Neuronal stem cell (in vitro differentiated cells): ENCODE measurements at regions not wholly inside any gene's neighbourhood (a gene's known extent, or its start where the extent isn't known, plus 50 kb on each side); places are given as distances from the start of the nearest gene placed in this dataset.

Experiments used
- DNase-seq: peaks from one replicate; pipeline ENCODE4 v3.0.0-alpha.2; 2013; ENCODE audit warnings: low spot score
- H2AFZ ChIP-seq: one replicate; pipeline ENCODE4 v1.6.1; 2013; ENCODE audit warnings: mild to moderate bottlenecking, low read length, inconsistent platforms
- H2AK5ac ChIP-seq: 2 replicates; pipeline ENCODE4 v1.6.1; 2013; ENCODE audit warnings: low read depth, mild to moderate bottlenecking, inconsistent platforms, low read length, moderate library complexity, mixed read lengths
- H2BK120ac ChIP-seq: 2 replicates; pipeline ENCODE4 v1.6.1; 2013; ENCODE audit warnings: low read depth, mild to moderate bottlenecking, inconsistent platforms, low read length, moderate library complexity, mixed read lengths
- H2BK12ac ChIP-seq: one replicate; pipeline ENCODE4 v1.6.1; 2013; ENCODE audit warnings: low read length, inconsistent platforms
- H2BK15ac ChIP-seq: 2 replicates; pipeline ENCODE4 v1.6.1; 2013; ENCODE audit warnings: mild to moderate bottlenecking, low read length, inconsistent platforms, mixed read lengths
- H2BK5ac ChIP-seq: one replicate; pipeline ENCODE4 v1.6.1; 2013; ENCODE audit warnings: inconsistent platforms, mild to moderate bottlenecking, low read length, moderate library complexity
- H3K14ac ChIP-seq: one replicate; pipeline ENCODE4 v1.6.1; 2013; ENCODE audit warnings: low read length, inconsistent platforms
- H3K18ac ChIP-seq: 2 replicates; pipeline ENCODE4 v1.6.1; 2013; ENCODE audit warnings: low read length, inconsistent platforms
- H3K23ac ChIP-seq: 2 replicates; pipeline ENCODE4 v1.6.1; 2013; ENCODE audit warnings: low read depth, mild to moderate bottlenecking, mixed read lengths, low read length, inconsistent platforms; ENCODE audit not compliant: poor library complexity
- H3K27ac ChIP-seq: replicated peaks from 3 replicates; pipeline ENCODE4 v1.5.1; 2013; ENCODE audit warnings: low read length, inconsistent platforms
- H3K27me3 ChIP-seq, 3 experiments: 2 replicates each; pipeline ENCODE4 v1.6.1; 2013; ENCODE audit warnings: low read length in 3 of 3, mild to moderate bottlenecking in 2 of 3, inconsistent platforms in 1 of 3, low read depth in 1 of 3, mixed read lengths in 1 of 3, moderate library complexity in 1 of 3; ENCODE audit not compliant: control insufficient read depth in 3 of 3, insufficient read depth in 3 of 3
- H3K36me3 ChIP-seq, 2 donors: replicated peaks in 1 of 2; 2 replicates each; pipeline ENCODE4 v1.6.1; 2013; ENCODE audit warnings: low read length in 2 of 2; ENCODE audit not compliant: control insufficient read depth in 2 of 2, insufficient read depth in 2 of 2
- H3K4ac ChIP-seq: 2 replicates; pipeline ENCODE4 v1.6.1; 2013; ENCODE audit warnings: inconsistent platforms, mild to moderate bottlenecking, low read length, moderate library complexity
- H3K4me1 ChIP-seq, 2 donors: 1 replicate in 1 of 2; 2 replicates in 1 of 2; pipeline ENCODE4 v1.6.1; 2013; ENCODE audit warnings: low read length in 2 of 2, low read depth in 1 of 2; ENCODE audit not compliant: control insufficient read depth in 2 of 2, insufficient read depth in 1 of 2
- H3K4me2 ChIP-seq: one replicate; pipeline ENCODE4 v1.6.1; 2013; ENCODE audit warnings: mild to moderate bottlenecking, low read length, inconsistent platforms; ENCODE audit not compliant: insufficient read depth, poor library complexity, severe bottlenecking
- H3K4me3 ChIP-seq, 2 donors: 2 replicates each; pipeline ENCODE4 v1.5.1; 2013; ENCODE audit warnings: low read length in 2 of 2, mild to moderate bottlenecking in 2 of 2, inconsistent platforms in 1 of 2, moderate library complexity in 1 of 2
- H3K79me1 ChIP-seq: one replicate; pipeline ENCODE4 v1.6.1; 2013; ENCODE audit warnings: low read depth, mild to moderate bottlenecking, inconsistent platforms, low read length, moderate library complexity
- H3K9ac ChIP-seq: one replicate; pipeline ENCODE4 v1.6.1; 2013; ENCODE audit warnings: mild to moderate bottlenecking, low read depth, low read length, inconsistent platforms; ENCODE audit not compliant: poor library complexity
- H3K9me3 ChIP-seq, 2 donors: replicated peaks in 1 of 2; 2 replicates each; pipeline versions ENCODE3 to v1.6.1; 2013; ENCODE audit warnings: low read length in 2 of 2, mild to moderate bottlenecking in 2 of 2, inconsistent platforms in 1 of 2, low read depth in 1 of 2, mixed read lengths in 1 of 2, moderate library complexity in 1 of 2; ENCODE audit not compliant: control insufficient read depth in 2 of 2, insufficient read depth in 1 of 2
- H4K8ac ChIP-seq: one replicate; pipeline ENCODE4 v1.6.1; 2013; ENCODE audit warnings: low read depth, mild to moderate bottlenecking, inconsistent platforms, low read length, moderate library complexity
- H4K91ac ChIP-seq: one replicate; pipeline ENCODE4 v1.6.1; 2013; ENCODE audit warnings: low read length, low read depth, mild to moderate bottlenecking, inconsistent platforms; ENCODE audit not compliant: poor library complexity
- WGBS, 2 donors: extraction: QIAGEN DNeasy Blood & Tissue Kit; methylation state at CpG; one replicate each; pipeline ENCODE4 v1.1.7; 2013; ENCODE audit warnings: missing lambda C conversion rate in 2 of 2, mixed read lengths in 1 of 2; ENCODE audit not compliant: insufficient read length in 2 of 2, insufficient replicate concordance in 1 of 2; ENCODE audit errors: extremely low coverage in 2 of 2; 5-methylcytosine and 5-hydroxymethylcytosine counted together

DNA sequence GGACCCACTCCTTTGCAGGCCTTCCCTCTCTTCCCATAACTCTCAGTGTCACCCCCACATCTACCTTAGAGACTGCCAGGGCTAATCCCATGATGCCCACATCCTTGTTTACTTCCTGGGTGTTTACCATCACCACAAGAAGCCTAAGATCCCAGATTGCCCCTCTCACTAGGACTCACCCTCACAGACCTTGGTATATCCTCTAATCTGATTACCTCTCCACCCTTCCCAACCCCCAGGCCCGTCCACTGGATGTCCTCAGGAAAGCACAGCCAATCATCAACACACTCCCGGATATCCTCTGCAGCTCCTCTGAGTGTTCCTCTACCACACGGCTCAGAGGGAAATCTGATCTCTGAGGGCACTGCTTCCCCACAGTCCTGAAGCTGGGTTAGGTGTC lies 91.0 kb downstream of the FOXD1 start:
- Histone ChIP-seq H3K27me3 (peaks cover 0 to 17% (median 0%) of the 10 kb centered on the region in 3 experiments), H3K4ac (no peak overlapping the region), H3K14ac (no peak overlapping the region), H2AFZ (no peak overlapping the region), H3K36me3 (no peaks in the 10 kb centered on the region), H3K4me3 (no peak overlapping the region), H3K27ac (no peak overlapping the region), H3K4me1 (no peaks in the 10 kb centered on the region), H2BK15ac (no peak overlapping the region), H2BK120ac (no peak overlapping the region), H2AK5ac (no peak overlapping the region), H3K9me3 (peaks cover 0 to 2% of the 10 kb centered on the region in 2 donors), H2BK12ac (no peak overlapping the region), H3K4me2 (no peak overlapping the region), H3K18ac (no peak overlapping the region), H3K9ac (no peak overlapping the region), H3K79me1 (no peaks in the 10 kb centered on the region), H2BK5ac (no peak overlapping the region), H4K8ac (no peak overlapping the region), H4K91ac (no peak overlapping the region), H3K23ac (no peak overlapping the region)
- no CpG with 5 or more reads among the region's 3 CpGs for WGBS, 2 donors
- no peak for DNase-seq

DNA sequence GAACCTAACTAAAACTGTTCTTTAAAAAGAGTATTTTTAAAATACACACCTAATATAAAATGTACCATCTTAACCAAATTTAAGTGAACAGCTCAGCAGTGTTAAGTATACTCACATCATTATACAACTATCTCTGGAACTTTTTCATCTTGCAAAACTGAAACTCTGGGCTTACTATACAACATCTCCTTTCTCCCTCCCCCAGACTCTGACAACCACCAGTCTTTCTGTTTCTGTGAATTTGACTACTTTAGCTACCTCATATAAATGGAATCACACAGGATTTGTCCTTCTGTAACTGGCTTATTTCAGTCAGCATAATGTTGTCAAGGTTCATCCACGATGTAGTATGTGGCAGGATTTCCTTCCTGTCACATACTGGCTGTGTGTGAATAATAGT lies 93.5 kb downstream of the FOXD1 start:
- DNase-seq: no peak
- H3K9ac ChIP-seq: no peak overlapping the region
- H2BK120ac ChIP-seq: no peak overlapping the region
- H2BK5ac ChIP-seq: no peak overlapping the region
- no peak overlapping the region for H2AFZ ChIP-seq
- H4K8ac ChIP-seq: no peak overlapping the region
- no peak overlapping the region for H2BK15ac ChIP-seq
- H3K79me1 ChIP-seq: no peaks in the 10 kb centered on the region
- no peak overlapping the region for H3K4me3 ChIP-seq
- no peak overlapping the region for H2BK12ac ChIP-seq
- no CpG with 5 or more reads among the region's 1 CpG for WGBS, 2 donors
- H3K27ac ChIP-seq: no peak overlapping the region
- H3K27me3 ChIP-seq: peaks cover 0 to 17% (median 0%) of the 10 kb centered on the region in 3 experiments
- no peaks in the 10 kb centered on the region for H3K36me3 ChIP-seq
- no peak overlapping the region for H3K14ac ChIP-seq
- H3K4me2 ChIP-seq: no peak overlapping the region
- no peak overlapping the region for H3K4ac ChIP-seq
- no peak overlapping the region for H3K18ac ChIP-seq
- no peaks in the 10 kb centered on the region for H3K4me1 ChIP-seq
- H2AK5ac ChIP-seq: no peak overlapping the region
- H4K91ac ChIP-seq: no peak overlapping the region
- H3K9me3 ChIP-seq: peaks cover 0 to 2% of the 10 kb centered on the region in 2 donors
- H3K23ac ChIP-seq: no peak overlapping the region

DNA sequence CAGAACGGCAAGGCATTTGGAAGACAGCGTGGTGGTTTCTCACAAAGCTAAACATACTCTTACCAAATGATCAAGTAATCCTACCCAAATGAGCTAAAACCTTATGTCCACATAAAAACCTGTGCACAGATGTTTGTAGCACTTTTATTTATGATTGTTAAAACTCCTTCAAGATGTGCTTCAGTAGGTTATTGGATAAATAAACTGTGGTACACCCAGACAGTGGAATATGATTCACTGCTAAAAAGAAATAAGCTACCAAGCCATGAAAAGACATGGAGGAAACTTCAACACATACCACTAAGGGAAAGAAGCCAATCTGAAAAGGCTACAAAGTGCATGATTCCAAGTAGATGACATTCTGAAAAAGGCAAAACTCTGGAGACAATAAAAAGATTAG lies 94.2 kb downstream of the FOXD1 start:
- H4K91ac ChIP-seq: no peak overlapping the region
- no peak overlapping the region for H2BK15ac ChIP-seq
- H3K36me3 ChIP-seq: no peaks in the 10 kb centered on the region
- WGBS, 2 donors: no CpG with 5 or more reads among the region's 2 CpGs
- no peak overlapping the region for H2BK120ac ChIP-seq
- no peak overlapping the region for H3K4me2 ChIP-seq
- H3K79me1 ChIP-seq: no peaks in the 10 kb centered on the region
- H3K9me3 ChIP-seq: peaks cover 0 to 2% of the 10 kb centered on the region in 2 donors
- no peak overlapping the region for H3K4me3 ChIP-seq
- H2AFZ ChIP-seq: no peak overlapping the region
- no peak overlapping the region for H2BK12ac ChIP-seq
- H3K23ac ChIP-seq: no peak overlapping the region
- DNase-seq: no peak
- no peaks in the 10 kb centered on the region for H3K4me1 ChIP-seq
- H4K8ac ChIP-seq: no peak overlapping the region
- no peak overlapping the region for H3K4ac ChIP-seq
- H3K14ac ChIP-seq: no peak overlapping the region
- peaks cover 0 to 17% (median 0%) of the 10 kb centered on the region in 3 experiments for H3K27me3 ChIP-seq
- no peak overlapping the region for H2AK5ac ChIP-seq
- no peak overlapping the region for H3K27ac ChIP-seq
- no peak overlapping the region for H3K18ac ChIP-seq
- H2BK5ac ChIP-seq: no peak overlapping the region
- H3K9ac ChIP-seq: no peak overlapping the region

DNA sequence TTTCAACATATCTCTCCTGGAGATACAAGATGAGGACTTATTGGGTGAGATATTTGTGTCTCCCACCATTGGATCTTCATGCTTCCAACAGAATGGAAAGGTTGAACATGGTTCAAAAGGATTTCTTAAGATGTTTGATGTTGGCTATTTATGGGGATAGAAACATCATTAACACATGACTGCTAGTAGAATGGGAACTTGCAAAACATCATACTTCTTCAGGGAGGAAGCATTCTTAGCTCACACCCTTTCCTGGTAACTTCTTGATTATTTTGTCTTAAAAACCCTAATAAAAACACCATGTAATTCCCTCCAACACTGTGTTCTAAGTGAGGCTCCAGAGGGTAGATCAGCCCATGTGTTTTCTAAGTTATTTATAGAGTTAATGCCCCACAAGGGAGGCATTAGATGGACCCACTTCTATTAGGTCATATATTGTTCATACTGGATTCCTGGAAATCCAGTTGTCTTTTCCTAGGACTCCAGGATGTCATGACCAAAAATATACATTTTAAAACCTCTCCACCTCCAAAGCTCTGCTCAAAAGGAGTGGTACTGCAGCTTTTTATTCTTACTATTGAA lies 95.8 kb downstream of the FOXD1 start:
- Histone ChIP-seq H3K36me3 (no peaks in the 10 kb centered on the region), H3K27ac (no peak overlapping the region), H3K79me1 (no peaks in the 10 kb centered on the region), H3K18ac (no peak overlapping the region), H3K9me3 (no peaks in the 10 kb centered on the region), H3K4me3 (no peak overlapping the region), H3K9ac (no peak overlapping the region), H2AFZ (no peak overlapping the region), H3K27me3 (peaks cover 0 to 17% (median 0%) of the 10 kb centered on the region in 3 experiments), H4K91ac (no peak overlapping the region), H2BK5ac (no peak overlapping the region), H2BK120ac (no peak overlapping the region), H2BK12ac (no peak overlapping the region), H2BK15ac (no peak overlapping the region), H3K4me2 (no peak overlapping the region), H4K8ac (no peak overlapping the region), H3K14ac (no peak overlapping the region), H3K4me1 (no peaks in the 10 kb centered on the region), H2AK5ac (no peak overlapping the region), H3K23ac (no peak overlapping the region), H3K4ac (no peak overlapping the region)
- no peak for DNase-seq
